HCEC 1CT (cell line): ENCODE measurements at regions not wholly inside any gene's neighbourhood (a gene's known extent, or its start where the extent isn't known, plus 50 kb on each side); places are given as distances from the start of the nearest gene placed in this dataset.
"Not testable (repeated sequence)": the region's sequence is repeated elsewhere in the genome, so short reads cannot be mapped to it uniquely, and the experiment has no call there.

ENCODE experiments used
- DNase-seq: peaks from one replicate; pipeline ENCODE4 v3.0.0-alpha.2; 2017

GRCh38 chr1:147348592-147348991 is 106.1 kb downstream of the CHD1L start:
- not testable (repeated sequence) for DNase-seq

- no peak for DNase-seq
Observed at GRCh38 chr1:147349533-147349932, 107.0 kb downstream of the CHD1L start.

GRCh38 chr1:147351140-147351835 is 108.8 kb downstream of the CHD1L start:
- DNase-seq: no peak

- no peak for DNase-seq
Observed at GRCh38 chr1:147377263-147378246, 135.1 kb downstream of the CHD1L start.

- no peak for DNase-seq
Observed at GRCh38 chr1:147379889-147380288, 137.4 kb downstream of the CHD1L start.

GRCh38 chr1:147384804-147385203 is 142.3 kb downstream of the CHD1L start:
- DNase-seq: no peak

GRCh38 chr1:147388969-147389368 is 146.5 kb downstream of the CHD1L start:
- no peak for DNase-seq

GRCh38 chr1:147389532-147390184 is 147.2 kb downstream of the CHD1L start:
- peak; percentile 56 for DNase-seq

- DNase-seq: no peak
Observed at GRCh38 chr1:147390185-147390542, 147.7 kb downstream of the CHD1L start.

- no peak for DNase-seq
Observed at GRCh38 chr1:147391114-147391513, 148.6 kb downstream of the CHD1L start.

- not testable (repeated sequence) for DNase-seq
Observed at GRCh38 chr1:147402326-147403045, 138.8 kb upstream of the BCL9 start.

GRCh38 chr1:147404344-147404743 is 137.0 kb upstream of the BCL9 start:
- DNase-seq: not testable (repeated sequence)

GRCh38 chr1:147409886-147410285 is 131.4 kb upstream of the BCL9 start:
- DNase-seq: no peak

GRCh38 chr1:147413110-147413605 is 128.1 kb upstream of the BCL9 start:
- DNase-seq: no peak

- DNase-seq: no peak
Observed at GRCh38 chr1:147414505-147415163, 126.7 kb upstream of the BCL9 start.

- no peak for DNase-seq
Observed at GRCh38 chr1:147417024-147417423, 124.3 kb upstream of the BCL9 start.

GRCh38 chr1:147423100-147423827 is 118.0 kb upstream of the BCL9 start:
- not testable (repeated sequence) for DNase-seq

GRCh38 chr1:147434921-147435320 is 106.4 kb upstream of the BCL9 start:
- DNase-seq: no peak

- DNase-seq: no peak
Observed at GRCh38 chr1:147444381-147444780, 96.9 kb upstream of the BCL9 start.

- no peak for DNase-seq
Observed at GRCh38 chr1:147451628-147452027, 89.7 kb upstream of the BCL9 start.

GRCh38 chr1:147452809-147453208 is 88.5 kb upstream of the BCL9 start:
- DNase-seq: no peak
